ENCODE measurements at regions not wholly inside any gene's neighbourhood (a gene's known extent, or its start where the extent isn't known, plus 50 kb on each side); places are given as distances from the start of the nearest gene placed in this dataset.
"Not testable (repeated sequence)": the region's sequence is repeated elsewhere in the genome, so short reads cannot be mapped to it uniquely, and the experiment has no call there.

DNA sequence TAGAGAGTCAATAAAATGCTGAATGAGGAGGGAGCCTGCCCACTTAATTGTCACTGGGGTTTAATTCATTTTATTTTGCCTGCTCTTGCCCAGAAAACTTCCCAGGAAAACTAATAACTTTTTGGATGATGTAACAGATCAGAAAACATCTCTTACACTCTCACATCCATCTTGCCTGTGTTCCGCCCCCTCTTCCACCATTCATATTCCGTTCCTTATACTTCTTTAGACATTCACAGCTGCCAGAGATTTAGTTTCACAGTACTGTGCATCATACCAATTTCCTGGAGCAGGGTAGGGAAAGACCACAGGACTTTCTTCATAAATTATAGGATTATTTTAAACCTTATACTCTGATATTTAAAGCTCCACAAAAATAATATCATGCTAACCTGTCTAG lies 776.1 kb upstream of the SOX11 start:
- DNase-seq (ENCODE audit: low spot score): no peak

- DNase-seq (ENCODE audit: low spot score): no peak
Observed at GRCh38 chr2:4930704-4931103, 761.5 kb upstream of the SOX11 start.

DNA sequence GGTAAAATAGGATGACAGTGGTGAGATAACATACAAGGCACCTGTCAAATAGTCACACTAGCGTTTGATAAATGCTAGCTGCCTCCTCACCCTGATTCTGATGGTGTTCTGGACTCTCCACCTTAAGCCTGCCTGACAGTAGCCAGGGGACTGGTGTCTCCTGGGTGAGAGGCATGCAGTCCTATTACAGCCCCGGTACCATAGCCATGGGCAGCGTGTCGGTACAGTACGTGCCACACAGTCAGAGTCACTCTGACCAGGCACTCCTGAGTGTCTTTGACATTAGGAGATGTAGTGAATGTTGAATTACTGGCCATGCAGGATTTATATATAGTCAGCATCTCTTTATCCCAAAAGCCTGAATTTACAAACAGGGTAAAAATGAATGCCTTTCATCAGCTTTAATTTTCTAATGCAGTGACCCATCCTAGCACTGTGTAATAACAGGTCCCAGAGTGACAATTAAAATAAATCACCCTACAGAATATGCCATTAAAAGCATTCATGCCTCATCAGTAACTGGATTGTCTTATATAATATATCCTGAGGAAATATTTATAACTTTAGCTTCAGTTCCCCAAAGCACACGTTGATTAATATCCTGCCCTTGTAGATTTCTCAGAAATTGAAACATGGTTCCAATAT lies 760.3 kb upstream of the SOX11 start:
- DNase-seq (ENCODE audit: low spot score): no peak

DNA sequence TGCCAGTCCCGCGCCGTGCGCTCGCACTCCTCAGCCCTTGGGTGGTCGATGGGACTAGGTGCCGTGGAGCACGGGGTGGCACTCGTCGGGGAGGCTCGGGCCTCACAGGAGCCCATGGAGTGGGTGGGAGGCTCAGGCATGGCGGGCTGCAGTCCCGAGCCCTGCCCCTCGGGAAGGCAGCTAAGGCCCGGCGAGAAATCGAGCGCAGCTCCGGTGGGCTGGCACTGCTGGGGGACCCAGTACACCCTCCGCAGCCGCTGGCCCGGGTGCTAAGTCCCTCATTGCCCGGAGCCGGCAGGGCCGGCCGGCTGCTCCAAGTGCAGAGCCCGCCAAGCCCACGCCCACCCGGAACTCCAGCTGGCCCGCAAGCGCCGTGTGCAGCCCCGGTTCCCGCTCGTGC lies 756.9 kb upstream of the SOX11 start:
- DNase-seq (ENCODE audit: low spot score): not testable (repeated sequence)

GRCh38 chr2:4937550-4937949 lies 754.6 kb upstream of the SOX11 start:
- no peak for DNase-seq (ENCODE audit: low spot score)

- no peak for DNase-seq (ENCODE audit: low spot score)
Observed at GRCh38 chr2:4938206-4938605, 754.0 kb upstream of the SOX11 start.

DNA sequence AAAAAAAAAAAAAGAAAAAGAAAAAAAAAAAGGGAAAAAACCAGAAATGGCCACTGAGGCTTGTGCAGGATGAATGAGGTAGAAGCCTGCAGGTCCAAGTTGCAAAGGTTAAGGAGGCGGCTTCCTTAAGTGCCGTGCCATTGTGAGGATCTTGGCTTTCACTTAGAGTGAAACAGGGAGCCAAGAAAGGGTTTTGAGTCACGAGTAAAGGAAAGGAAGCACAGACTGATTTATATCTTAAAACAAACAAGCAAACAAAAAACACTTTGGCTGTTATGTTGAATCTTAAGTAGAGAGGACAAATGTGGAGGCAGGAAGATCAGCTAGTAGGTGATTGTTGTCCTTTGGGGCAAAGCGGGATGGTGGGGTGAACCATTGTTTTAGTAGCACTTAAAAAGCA lies 749.7 kb upstream of the SOX11 start:
- no peak for DNase-seq (ENCODE audit: low spot score)

DNA sequence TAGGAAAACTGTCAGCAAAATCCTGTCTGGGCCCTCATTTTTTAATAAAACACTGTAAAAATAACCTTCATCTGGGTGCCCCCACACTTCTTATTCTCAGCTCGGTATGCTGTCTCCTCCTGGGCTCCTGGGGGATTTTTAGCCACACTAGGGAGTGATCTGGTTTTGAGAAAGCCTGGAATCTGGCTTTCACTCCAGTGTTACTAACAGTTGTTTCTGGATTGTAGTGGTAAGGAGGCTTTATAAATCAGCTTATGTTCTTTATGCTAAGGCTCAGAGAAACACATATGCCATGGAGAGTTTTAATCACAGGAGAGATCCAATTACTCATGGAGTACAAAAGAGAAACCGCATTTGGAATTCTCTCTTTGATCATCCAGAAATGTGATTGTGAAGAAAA lies 744.3 kb upstream of the SOX11 start:
- no peak for DNase-seq (ENCODE audit: low spot score)

- no peak for DNase-seq (ENCODE audit: low spot score)
Observed at GRCh38 chr2:4951368-4951767, 740.8 kb upstream of the SOX11 start.

DNA sequence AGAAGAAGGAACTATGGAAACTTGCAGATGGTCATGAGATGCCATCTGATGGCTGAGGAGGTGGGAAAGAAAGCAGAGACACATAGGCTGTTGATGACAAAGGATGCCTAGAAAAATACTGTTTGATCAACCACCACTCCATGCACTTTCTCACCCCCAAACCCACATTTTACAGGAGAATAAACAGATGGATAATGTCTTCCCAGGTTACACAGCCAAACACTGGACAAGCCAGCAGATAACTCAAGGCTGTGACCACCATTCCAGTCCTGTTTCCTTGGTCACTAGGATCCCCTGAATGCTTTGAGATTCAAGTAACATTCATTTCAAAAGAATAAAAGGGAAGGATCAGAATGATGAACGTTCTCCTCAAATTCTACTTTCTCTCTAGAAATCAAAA lies 733.0 kb upstream of the SOX11 start:
- no peak for DNase-seq (ENCODE audit: low spot score)

DNA sequence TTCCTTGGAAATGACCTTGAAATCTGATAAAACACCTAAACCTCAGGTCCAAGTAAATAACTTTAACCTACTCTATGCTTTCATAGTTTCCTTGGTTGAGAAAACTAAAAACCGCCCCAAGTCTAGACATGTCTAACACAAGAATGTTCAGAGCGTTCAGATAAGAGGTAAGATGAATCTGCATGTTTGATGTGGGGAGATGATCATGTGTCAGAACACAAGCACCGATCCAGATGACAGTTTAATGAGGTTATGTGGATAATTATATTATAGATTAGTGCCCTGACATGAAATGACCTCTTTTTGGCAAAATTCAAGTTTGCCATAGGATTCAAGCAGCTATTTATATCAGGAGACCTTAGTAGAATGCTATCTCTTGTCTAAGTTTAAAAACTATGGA lies 729.8 kb upstream of the SOX11 start:
- DNase-seq (ENCODE audit: low spot score): no peak

DNA sequence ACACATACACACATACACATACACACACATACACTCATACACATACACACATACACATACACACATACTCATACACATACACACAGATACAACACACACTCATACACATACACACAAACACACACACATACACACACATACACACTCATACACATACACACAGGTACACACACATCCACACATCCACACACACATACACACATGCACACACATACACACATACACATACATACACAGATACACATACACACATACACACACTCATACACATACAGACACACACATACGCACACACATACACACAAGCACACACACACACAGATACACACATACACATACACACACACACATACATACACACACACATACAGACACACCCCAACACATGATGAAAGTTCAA lies 729.1 kb upstream of the SOX11 start:
- DNase-seq (ENCODE audit: low spot score): no peak

DNA sequence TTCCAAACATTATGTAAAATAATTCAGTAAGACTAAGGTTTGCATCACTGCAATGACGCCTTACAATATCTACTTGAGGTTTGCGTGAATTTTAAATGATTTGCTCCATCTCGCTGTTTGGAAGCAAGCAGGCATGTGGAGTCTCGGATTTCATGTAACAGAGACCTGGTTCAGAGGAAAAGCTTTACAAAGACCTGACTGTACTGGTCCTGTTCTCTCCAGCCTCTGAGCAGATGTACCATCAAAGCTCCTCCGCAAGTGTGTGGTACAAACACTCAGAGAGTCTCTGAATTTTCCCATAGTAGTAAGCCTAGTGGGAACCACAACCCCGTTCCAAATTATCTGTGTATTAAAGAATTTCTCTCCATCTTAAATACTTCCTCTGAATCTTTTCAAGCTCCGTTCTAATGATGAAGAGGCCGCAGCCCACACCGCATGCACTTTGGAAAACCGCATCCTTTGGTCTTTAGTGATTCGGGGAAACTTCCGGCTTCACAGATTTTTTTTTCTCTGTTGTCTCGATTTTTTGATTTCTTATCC lies 728.1 kb upstream of the SOX11 start:
- DNase-seq (ENCODE audit: low spot score): no peak

GRCh38 chr2:4964579-4964978 lies 727.6 kb upstream of the SOX11 start:
- no peak for DNase-seq (ENCODE audit: low spot score)

GRCh38 chr2:4965556-4966320 lies 726.4 kb upstream of the SOX11 start:
- no peak for DNase-seq (ENCODE audit: low spot score)

DNA sequence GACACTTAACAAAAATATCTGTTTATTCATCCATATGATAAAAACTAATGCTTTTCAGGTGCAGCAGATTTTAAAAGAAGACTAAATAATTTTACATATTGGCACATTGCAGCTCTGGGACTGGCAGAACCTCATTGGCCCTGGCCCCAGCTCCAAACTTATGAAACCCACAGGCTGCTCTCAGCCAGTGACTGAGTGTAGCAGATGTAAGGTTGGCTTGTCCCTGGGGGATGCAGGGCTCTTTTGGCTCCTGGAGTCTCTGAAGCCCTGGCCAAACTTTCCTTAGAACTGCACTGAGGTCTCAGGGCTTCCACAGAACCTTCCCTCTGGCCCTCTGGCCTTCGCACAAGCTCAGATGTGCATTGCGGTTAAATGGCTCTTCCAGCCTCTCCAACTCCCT lies 725.0 kb upstream of the SOX11 start:
- DNase-seq (ENCODE audit: low spot score): no peak

DNA sequence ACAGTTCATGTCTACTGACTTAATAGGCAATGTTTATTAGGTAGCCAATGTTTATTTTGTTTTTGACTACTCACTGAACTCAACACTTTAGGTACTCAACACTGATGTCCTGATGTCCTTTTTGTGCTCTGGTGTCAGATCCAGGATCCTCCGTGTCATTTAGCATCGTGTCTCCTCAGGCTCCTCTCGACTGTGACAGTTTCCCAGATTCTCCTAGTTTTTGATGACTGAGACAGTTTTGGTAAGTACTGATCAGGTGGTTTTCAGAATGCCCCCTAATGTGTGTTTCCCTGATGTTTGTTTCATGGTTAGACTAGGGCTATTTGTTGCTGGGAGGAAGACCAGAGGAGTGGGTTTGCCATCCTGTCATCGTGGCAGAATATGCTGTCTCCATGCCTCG lies 719.7 kb upstream of the SOX11 start:
- DNase-seq (ENCODE audit: low spot score): no peak

DNA sequence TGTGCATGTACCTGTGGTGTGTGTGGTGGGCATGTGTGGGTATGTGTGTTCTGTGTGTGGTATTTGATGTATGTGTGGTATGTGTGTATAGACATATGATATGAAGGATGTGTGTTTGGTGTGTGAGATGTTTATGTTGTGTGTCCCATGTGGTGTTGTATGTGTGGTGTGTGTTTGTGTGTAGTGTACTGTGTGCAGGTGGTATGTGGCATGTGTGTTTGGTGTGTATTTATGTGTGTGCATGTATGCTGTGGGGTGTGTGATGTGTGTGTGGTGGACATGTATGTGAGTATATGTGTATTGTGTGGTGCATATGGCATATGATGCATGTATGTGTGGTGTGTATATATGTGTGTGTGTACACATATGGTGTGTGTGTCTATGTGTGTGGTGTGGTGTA lies 718.8 kb upstream of the SOX11 start:
- DNase-seq (ENCODE audit: low spot score): no peak

GRCh38 chr2:4973973-4974372 lies 718.2 kb upstream of the SOX11 start:
- DNase-seq (ENCODE audit: low spot score): no peak

DNA sequence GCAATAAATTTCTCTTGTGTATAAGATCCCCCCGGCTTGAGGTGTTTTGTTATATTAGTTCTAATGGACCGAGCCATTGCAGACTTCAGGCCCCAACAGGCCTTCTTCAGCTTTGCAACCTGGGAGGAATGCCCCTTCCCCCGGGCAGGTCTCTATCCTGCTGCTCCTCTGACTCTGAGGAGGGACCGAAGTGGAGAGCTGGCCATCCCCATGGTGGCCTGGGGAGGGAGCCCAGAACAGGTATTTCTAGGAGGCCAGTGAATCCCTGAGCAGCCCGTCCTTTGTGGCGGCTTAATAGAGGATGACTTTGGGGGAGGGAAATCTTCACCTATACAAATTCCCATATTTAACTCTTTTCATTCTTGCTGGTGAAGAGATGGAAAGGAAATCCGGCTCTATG lies 715.8 kb upstream of the SOX11 start:
- DNase-seq (ENCODE audit: low spot score): no peak

DNA sequence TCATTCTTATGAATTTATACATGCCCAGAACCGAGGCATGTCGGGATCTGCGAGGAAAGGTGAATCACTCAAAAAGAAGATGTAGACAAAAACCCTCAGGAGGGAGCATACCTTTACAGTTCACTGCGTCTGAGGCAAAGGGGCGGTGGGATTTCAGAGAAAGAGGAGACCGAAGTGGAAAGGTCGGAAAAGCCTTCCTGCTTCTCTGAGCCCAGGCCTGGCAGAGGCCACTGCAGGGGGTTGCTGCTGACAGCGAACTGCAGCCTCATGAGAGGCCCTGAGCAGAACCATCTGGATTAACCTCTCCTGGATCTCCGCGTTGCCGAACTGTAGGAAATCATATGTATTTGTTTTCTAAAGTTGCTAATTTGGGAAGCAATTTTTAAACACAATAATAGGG lies 713.1 kb upstream of the SOX11 start:
- no peak for DNase-seq (ENCODE audit: low spot score)

GRCh38 chr2:4980995-4981394 lies 711.2 kb upstream of the SOX11 start:
- no peak for DNase-seq (ENCODE audit: low spot score)

DNA sequence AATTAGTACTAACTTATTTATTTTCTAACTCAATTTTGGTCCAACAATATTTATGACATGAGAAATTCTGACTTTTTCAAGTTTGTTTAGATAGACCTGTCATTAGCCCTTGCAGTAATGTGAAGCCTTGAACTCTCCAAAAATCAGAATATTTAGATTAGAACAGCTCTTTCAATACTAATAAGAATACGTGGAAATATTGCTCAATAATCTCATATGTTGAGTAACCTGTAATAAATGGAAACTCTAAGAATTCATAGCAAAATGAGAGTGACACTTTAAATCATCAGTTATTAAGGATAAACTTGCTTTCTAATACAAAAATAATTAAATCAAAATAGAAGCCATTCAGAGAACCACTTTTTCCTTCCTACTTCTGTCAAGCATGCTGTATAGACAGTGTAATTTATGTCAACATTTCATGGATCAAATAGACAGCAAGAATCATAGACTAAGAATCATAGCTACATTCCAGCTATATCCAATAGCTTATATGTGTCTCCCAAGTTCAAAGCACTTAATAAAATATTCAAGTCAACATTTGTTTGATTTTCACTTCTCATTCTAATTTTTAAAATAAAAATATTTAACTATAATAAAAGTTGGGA lies 710.3 kb upstream of the SOX11 start:
- DNase-seq (ENCODE audit: low spot score): no peak

Data from globus pallidus (tissue), 1 donor.